Right renal pelvis (tissue), 4 donors: ENCODE measurements at regions not wholly inside any gene's neighbourhood (a gene's known extent, or its start where the extent isn't known, plus 50 kb on each side); places are given as distances from the start of the nearest gene placed in this dataset.
"Not testable (repeated sequence)": the region's sequence is repeated elsewhere in the genome, so short reads cannot be mapped to it uniquely, and the experiment has no call there.

Experiments
- DNase-seq, 4 donors: peaks; one replicate each; pipeline ENCODE4 v3.0.0-alpha.2; 2013; ENCODE audit warnings: low read depth in 4 of 4, low spot score in 3 of 4, missing footprints in 1 of 4

DNA sequence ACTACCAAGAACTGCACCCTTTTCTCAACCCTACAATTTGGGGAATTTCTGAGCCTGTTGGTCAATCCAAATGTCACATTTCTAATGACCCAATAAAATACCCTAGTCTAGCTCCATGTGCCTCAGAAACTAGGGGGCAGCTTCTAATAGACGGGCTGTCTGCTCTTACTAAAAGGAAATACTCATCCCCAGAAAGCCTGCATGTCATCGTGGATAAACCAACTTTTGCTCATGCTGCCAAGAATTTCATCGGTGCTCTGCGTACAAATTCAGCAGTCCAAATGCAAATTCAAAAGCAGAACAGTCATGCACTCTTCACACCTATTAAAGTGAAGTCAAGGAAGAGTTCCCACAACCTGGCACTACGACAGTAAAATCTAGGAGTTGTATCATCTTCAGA lies 377.3 kb downstream of the LNPK start:
- DNase-seq, result no peak

DNA sequence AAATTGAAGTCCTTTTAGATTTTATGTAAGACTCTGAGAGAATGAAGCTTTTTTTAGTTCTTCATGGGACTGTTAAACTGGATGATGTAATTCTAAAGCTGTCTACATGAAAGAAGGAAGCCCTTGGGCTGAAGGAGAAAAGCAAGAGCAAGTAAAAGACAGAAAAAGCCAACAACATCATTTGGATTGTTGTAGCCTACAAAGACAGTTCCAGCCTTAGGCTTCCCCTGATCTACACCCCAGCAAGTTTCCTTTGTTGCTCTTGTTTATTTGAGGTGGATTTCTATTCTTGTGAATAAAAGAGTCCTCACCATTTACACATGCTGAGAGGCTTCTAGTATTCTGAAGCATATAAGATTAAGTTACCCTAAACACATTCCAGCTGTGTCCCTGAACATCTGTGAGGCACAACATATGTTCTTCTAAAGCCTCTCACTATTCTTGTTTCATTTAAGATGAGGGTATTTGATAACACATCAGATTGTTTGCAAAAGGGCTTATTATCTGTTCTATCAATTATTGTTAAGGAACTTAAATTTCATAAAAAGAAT lies 377.8 kb downstream of the LNPK start:
- no peak for DNase-seq

DNA sequence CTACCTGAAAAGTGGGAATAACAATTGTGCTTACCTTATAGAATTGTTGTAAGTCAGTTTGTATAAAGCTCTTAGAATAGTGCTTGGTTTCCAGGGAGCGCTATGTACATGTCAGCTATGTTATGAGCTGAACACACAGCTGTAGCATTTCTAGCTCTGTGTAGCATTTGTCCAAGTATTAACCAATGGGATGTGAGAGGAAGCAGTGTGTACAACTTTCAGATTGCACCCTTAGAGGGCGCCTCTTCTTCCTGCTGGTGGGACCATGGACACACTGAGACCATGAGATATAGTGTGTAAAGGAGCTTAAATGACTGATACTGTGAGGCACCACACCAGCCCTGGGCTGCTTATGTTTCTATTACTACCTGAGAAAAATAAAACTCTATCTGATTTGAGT lies 380.2 kb downstream of the LNPK start:
- DNase-seq, result no peak

DNA sequence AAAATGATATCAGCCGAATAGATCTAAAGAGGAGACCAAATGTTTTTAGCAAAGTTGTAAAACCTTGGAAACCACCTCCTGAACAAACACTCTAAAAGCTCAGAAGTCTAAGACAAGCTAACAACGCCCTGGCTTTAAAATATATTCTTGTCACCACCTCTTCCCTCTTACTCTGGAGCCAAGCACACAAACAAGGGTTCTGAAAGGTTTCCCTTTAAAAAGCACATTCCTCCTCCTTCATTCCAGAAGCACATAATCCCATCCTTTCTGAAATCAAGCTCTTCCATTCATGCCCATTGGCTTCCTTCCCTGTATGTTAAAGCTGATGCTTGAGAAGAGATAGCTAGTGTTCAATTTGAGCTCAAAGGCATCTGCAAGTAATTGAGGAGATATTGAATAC lies 382.0 kb downstream of the LNPK start:
- DNase-seq, result no peak

DNA sequence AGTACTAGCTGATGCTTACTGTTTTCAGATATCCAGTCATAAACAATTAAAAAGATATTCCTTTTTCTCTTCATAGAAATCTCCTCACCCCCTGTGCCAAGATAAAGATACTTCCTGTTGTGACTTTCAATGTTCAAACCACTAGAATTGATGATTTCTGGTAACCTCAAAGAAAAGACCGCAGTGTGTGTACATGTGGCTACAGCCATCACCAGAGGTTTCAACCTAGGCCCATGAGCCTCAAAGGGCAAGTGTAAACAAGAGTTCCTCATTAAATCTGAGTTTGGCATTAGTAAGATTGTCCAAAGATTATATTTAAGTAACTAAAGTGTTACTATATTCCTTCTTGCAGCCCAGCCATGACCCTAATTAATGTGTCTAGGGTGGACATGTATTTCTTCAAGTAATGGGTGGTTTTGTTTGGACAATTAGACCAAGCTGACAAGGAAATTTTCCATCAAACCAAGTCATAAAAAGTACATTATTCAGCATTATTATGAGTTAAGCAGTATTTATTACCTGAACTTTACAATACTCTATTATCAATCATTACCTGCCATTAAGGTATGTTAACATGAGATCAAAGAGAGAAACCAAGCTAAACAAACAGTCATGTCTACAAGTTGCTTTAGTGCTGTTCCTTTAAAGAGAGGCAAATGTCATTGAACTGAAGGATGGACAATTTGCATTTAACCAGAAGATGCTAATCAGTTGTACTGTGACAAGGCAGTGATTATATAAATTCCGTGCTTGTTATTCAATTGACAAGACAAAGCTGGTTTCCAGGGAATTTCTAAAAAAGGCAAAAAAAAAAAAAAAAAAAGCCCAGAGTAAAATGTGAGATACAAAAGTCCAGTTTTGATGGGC lies 382.7 kb downstream of the LNPK start:
- no peak for DNase-seq

DNA sequence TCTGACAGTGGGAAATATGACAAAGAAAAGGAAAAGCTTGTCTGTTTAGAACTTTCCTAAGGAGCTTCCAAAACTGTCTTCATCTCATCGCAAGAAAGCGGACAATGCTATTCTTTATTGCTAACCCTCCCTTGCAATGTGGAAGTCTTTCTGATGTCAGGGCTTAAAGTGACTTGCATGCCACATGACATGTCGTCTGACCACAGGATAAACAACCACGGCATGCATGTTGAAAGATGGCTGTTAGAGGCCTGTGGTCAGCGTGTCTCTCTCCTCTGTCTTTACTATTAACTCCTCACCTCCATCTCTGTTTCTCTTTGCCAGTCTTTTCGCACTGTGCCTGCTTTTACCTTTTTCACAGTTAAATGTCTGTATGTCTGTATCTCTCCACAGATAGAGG lies 389.8 kb downstream of the LNPK start:
- DNase-seq, result no peak

DNA sequence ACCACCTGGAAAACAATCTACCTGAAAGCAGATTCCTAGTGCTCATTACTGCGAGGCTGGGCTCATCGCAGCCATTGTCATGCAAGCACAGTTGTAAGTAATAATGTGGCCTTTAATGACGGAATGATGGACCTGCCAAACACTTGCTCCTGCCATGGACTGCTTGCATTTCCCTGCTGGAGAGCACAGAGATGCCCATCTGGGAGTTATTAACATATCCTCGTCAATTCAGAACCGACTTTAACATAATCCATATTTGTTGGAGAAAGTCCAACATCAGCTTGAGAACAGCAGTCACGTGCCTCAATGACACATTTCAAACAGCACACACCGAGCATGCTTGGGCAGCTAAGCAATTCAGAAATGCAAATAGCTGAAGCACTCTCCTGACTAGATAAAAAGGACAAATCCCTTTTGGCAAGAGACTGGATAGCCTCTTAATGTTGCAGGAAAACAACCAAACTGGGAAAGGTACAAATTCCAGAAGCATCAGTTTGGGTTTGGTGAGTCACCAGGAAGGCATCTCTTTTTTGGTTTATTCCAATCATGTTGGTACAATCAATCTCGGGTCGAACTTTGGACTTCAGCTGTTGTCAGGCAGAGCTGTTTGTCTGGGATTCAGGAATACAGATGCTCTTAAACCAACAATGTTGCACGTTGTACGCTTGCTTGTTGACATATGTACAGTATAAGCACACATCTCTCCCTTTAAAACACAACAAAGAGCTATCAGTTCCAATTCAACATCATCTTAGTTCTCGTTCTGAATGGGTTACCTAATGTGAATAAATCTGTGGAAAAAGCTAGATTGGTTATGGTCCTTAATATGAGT lies 395.8 kb downstream of the LNPK start:
- DNase-seq, result no peak

DNA sequence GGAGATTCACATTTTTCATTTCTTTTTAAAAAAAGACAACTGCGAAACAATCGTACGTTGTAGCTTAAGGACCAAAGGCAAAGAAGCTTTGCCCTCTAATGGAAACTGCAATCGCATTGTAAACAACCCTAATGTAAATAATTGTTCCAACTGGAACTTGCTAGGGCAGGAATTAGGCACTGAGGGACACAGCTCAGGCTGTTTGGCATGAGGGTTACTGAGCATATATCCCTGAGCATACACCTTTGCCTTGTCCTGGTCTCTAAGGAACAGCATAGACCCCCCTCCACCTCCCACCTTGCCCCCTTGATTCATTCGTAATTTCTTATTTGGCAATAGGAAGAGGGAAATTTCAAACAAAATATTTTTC lies 396.4 kb downstream of the LNPK start:
- no peak for DNase-seq

DNA sequence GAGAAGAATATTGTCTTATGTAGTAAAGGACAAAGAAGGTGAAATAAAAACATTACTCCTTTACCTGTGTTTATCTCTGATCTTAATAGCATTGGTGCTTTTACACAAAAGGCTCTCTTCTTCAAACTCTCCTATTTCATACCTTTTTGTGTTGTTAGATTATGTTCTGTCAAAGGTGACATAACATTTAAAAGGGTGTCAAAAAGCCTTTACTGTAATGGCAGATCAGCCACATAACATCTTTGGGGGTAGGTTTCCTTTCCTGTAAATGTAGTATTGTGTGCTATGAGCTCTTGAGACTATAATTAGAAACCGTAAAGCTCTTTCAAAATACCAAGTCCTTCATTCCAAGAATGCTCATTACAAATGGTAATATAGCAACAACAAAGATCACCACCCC lies 400.1 kb downstream of the LNPK start:
- no peak for DNase-seq

DNA sequence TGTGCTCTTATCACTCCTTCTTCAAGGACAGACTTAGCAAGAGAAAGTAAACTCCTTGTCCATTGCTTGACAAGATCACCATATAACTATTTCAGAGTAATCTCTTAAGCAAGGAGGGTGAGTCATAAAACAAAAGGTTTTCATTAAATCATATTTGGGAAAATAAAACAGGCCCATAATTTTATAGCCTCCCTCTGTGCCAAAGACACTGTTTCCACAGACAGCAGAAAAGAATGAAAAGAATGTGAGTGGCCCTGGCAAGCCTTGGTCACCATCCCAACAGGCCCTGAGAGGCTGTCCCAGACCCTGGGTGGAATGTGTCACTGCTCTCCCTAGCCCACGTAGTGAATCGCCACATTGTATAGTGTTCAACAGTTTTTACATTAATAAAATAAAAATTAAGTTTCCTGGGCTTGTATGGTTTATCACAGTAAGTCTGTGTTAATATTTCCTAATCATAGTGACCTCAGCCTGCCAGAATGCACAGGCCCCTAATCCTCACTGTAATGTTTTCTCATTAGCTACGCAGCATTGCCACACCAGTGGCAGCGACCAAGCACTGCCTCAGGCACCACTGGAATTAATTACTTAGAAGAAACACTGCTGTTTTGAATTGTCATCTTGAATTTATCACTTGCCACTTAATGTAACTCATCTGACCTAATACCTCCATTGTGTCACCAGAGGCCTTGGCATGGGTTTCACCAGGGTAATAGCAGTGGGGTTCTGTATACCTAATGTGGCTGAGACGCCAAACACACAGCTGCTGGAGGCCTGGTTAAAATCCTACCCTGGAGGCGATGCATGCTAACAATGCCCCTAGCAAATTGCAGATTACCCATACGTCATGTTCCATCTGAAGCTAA lies 401.9 kb downstream of the LNPK start:
- no peak for DNase-seq

DNA sequence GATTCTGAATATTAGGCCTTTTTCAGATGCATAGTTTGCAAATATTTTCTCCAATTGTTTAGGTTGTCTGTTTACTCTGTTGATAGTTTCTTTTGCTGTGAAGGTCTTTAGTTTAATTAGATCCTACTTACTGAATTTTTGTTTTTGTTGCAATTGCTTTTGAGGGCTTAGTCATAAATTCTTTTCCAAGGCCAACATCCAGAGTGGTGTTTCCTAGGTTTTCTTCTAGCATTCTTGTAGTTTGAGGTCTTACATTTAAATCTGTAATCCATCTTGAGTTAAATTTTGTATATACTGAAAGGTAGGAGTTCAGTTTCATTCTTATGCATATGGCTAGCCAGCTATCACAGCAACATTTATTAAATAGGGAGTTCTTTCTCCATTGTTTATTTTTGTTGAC lies 404.8 kb downstream of the LNPK start:
- no peak for DNase-seq

DNA sequence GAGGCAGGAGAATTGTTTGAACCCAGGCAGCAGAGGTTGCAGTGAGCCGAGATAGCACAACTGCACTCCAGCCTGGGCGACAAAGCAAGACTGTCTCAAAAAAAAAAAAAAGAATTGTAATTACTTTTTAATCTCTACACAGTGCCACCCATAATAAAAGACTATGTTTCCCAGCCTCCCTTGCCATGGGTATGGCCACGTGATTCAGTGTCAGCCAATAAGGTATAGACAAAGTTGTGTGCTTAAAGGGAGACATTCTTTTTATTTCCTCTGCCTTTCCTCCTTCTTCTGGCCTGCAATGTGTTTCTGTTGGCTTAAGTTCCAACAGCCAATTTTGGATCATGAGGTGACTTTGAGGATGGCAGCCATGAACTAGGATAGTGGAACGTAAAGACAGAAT lies 406.9 kb downstream of the LNPK start:
- DNase-seq, result no peak

DNA sequence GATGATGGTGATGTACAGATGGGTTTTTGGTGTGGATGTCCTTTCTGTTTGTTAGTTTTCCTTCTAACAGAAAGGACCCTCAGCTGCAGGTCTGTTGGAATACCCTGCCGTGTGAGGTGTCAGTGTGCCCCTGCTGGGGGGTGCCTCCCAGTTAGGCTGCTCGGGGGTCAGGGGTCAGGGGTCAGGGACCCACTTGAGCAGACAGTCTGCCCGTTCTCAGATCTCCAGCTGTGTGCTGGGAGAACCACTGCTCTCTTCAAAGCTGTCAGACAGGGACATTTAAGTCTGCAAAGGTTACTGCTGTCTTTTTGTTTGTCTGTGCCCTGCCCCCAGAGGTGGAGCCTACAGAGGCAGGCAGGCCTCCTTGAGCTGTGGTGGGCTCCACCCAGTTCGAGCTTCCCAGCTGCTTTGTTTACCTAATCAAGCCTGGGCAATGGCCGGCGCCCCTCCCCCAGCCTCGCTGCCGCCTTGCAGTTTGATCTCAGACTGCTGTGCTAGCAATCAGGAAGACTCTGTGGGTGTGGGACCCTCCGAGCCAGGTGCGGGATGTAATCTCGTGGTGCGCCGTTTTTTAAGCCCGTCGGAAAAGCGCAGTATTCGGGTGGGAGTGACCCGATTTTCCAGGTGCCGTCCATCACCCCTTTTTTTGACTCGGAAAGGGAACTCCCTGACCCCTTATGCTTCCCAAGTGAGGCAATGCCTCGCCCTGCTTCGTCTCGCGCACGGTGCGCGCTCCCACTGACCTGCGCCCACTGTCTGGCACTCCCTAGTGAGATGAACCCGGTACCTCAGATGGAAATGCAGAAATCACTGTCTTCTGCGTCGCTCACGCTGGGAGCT lies 408.2 kb downstream of the LNPK start:
- DNase-seq, result not testable (repeated sequence)

DNA sequence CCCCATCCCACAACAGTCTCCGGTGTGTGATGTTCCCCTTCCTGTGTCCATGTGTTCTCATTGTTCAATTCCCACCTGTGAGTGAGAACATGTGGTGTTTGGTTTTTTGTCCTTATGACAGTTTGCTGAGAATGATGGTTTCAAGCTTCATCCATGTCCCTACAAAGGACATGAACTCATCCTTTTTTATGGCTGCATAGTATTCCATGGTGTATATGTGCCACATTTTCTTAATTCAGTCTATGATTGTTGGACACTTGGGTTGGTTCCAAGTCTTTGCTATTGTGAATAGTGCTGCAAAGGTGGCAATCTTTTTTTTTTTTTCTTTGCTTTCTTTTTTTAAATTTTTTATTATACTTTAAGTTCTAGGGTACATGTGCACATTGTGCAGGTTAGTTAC lies 406.7 kb upstream of the ATP5MC3 start:
- DNase-seq, result not testable (repeated sequence)

DNA sequence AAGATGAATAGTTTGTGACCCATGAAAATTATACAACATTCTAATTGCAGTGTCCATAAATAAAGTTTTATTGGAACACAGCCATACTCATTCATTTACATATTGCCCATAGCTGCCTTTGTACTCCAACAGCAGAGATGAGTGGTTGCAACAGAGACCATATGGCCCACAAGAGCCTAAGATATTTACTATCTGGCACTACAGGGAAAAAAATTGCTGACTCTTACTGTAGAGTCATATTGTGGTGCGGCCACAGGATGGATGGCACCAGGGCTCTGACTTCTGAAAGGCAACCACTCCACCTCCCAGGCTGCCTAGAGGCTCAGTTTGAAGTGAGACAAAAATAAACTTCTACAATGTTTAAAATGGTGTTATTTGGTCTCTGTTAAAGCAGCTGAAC lies 404.0 kb upstream of the ATP5MC3 start:
- DNase-seq, result no peak

DNA sequence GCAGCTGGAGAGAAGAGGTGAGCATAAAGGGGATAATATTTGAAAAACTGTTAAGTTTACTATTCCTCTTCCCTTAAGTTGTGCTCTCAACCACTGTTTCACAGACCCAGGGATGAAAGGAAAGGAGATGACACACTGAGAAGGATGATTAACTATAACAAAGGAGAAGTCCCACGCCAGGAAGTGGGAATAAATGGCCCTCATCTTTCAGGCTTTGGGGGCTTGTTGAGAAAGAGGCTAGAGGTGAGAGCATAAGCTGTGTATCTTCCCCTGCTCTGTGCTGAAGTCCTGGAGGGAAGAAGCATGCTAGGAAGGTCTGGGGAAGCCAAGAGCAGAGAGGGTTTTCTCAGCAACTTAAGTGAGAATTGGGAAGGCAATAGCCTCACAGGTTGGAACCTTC lies 399.1 kb upstream of the ATP5MC3 start:
- DNase-seq, result no peak

DNA sequence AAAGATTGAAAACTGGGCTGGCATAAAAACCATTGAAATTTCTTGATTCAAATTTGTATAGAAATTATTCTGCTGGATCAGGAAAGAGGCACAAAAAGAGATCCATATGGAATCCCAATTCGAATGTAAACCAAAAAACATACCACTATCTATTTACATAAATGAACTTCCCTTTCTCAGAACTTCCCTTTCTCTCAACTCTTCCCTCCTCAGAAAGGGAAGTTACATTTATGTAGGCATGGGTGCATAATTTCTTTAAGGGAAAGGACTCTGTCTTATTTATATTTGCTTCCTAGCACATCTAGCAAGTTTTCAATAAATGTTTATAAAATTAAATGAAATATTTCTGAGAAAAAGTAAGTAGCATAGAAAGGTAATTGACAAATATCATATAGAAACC lies 398.1 kb upstream of the ATP5MC3 start:
- no peak for DNase-seq

DNA sequence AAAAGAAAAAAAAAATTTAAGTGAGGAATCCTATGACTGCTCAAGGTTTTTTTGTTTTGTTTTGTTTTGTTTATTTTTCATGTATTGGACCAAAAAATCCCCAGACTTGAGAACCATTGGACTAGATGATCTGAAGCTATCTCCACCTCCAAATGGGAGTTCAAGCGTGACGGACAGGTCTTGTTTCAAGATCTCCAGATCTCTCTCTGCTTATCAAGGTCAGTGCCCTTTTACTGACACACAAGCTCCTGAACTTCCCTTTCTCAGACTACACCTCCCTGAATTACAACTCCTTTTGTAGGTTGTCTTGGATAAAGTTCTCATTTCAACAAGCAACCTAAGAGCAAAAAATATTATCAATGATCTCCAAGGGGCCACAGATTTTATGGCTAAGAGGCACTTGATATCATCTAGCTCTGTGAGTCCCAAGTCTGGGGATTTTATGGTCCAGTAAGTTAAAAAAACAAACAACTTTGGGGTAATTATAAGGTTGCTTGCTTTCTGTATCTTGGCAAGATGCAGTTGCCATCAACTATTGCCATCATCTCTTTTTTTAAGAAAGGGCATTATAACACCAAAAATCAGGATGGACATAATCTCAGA lies 396.0 kb upstream of the ATP5MC3 start:
- no peak for DNase-seq

DNA sequence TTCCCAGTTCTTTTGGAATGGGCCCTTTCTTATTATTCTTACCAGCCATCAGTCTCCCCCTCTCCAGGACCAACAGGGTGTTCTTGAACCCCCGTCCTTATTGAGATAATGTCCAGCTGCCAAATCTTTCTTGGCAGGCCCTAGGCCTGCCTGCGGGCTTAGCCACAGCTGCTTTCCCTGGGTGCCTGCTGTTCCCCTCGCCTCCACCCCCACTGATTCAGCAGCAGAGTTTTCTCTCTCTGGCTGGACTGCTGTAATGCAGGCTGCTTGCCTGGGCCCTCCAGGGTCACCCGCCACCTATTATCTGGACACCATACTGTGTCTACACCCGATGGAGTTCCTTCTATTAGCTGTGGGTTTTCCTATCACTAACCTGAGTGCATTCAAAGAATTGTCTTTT lies 395.4 kb upstream of the ATP5MC3 start:
- DNase-seq, result no peak

DNA sequence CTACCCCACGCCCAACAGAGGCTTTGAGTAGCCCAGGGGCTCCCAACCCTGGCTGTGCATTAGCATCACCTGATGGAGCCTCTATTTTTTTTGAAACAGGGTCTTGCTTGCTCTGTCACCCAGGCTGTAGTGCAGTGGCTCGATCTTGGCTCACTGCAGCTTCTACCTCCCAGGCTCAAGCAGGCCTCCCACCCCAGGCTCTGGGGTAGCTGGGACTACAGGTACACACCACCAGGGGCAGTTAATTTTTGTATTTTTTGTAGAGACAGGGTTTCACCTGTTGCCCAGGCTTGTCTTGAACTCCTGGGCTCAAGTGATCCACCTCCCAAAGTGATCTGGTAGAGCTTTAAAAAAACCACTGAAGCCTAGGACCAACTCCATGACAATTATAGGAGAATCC lies 394.8 kb upstream of the ATP5MC3 start:
- DNase-seq, result no peak
